SH-SY5Y (cell line): ENCODE measurements at regions not wholly inside any gene's neighbourhood (a gene's known extent, or its start where the extent isn't known, plus 50 kb on each side); places are given as distances from the start of the nearest gene placed in this dataset.

Experiments
- GATA2 ChIP-seq: IDR thresholded peaks from 2 replicates; pipeline ENCODE4 v1.6.1; 2011; ENCODE audit warnings: mild to moderate bottlenecking, low read depth, low read length
- GATA3 ChIP-seq: IDR thresholded peaks from 2 replicates; pipeline ENCODE4 v1.6.1; 2011; ENCODE audit warnings: low read depth, mild to moderate bottlenecking, low read length, moderate library complexity

GRCh38 chr3:135897715-135898114 lies 67.8 kb upstream of the PPP2R3A start:
- no peak for TF ChIP-seq GATA2
- TF ChIP-seq GATA3: no peak

- TF ChIP-seq GATA2 (no peak), GATA3 (no peak)
Observed at GRCh38 chr3:135898774-135899173, 66.8 kb upstream of the PPP2R3A start.

GRCh38 chr3:135905058-135905724 lies 60.3 kb upstream of the PPP2R3A start:
- no peak for TF ChIP-seq GATA3

- no peak for TF ChIP-seq GATA3
- no peak for TF ChIP-seq GATA2
Observed at GRCh38 chr3:135907422-135908165, 57.9 kb upstream of the PPP2R3A start.

GRCh38 chr3:135908225-135908624 lies 57.3 kb upstream of the PPP2R3A start:
- no peak for TF ChIP-seq GATA3
- no peak for TF ChIP-seq GATA2

- no peak for TF ChIP-seq GATA2
- no peak for TF ChIP-seq GATA3
Observed at GRCh38 chr3:135908737-135909136, 56.8 kb upstream of the PPP2R3A start.

- TF ChIP-seq GATA2: no peak
- no peak for TF ChIP-seq GATA3
Observed at GRCh38 chr3:135911110-135911509, 54.4 kb upstream of the PPP2R3A start.

GRCh38 chr3:135915206-135915605 lies 50.3 kb upstream of the PPP2R3A start:
- no peak for TF ChIP-seq GATA3
- no peak for TF ChIP-seq GATA2
